Breast epithelium (tissue), 3 donors: ENCODE measurements at regions not wholly inside any gene's neighbourhood (a gene's known extent, or its start where the extent isn't known, plus 50 kb on each side); places are given as distances from the start of the nearest gene placed in this dataset.

Experiments used
- CTCF ChIP-seq, 3 donors: fragments of 450-650 bp; IDR thresholded peaks; one replicate each; pipeline ENCODE4 v1.5.1; 2016 to 2017; ENCODE audit warnings: antibody characterized with exemption in 3 of 3, mild to moderate bottlenecking in 3 of 3, moderate library complexity in 3 of 3
- POLR2A ChIP-seq: fragments of 450-650 bp; IDR thresholded peaks from one replicate; pipeline ENCODE4 v1.6.1; 2016; ENCODE audit warnings: antibody characterized with exemption, mild to moderate bottlenecking, moderate library complexity
- POLR2AphosphoS5 ChIP-seq, 3 donors: sonication (generic); formaldehyde crosslinking; IDR thresholded peaks; one replicate each; pipeline ENCODE4 v1.6.1; 2017; ENCODE audit warnings: antibody characterized with exemption in 3 of 3

GRCh38 chr1:199866210-199866617 is 161.3 kb upstream of the NR5A2 start:
- TF ChIP-seq CTCF (IDR thresholded peaks at IDR 0.05) (no peak), POLR2A (no peak), POLR2AphosphoS5 (IDR thresholded peaks at IDR 0.05) (no peak)
